HUES6 (cell line): ENCODE measurements at regions not wholly inside any gene's neighbourhood (a gene's known extent, or its start where the extent isn't known, plus 50 kb on each side); places are given as distances from the start of the nearest gene placed in this dataset.

Source experiments
- H3K27ac ChIP-seq: 2 replicates; pipeline ENCODE4 v1.7.0; 2013; ENCODE audit warnings: low read depth, mild to moderate bottlenecking, low read length, inconsistent platforms
- H3K27me3 ChIP-seq: 2 replicates; pipeline ENCODE4 v1.6.1; 2013; ENCODE audit warnings: low read length; ENCODE audit not compliant: control insufficient read depth, insufficient read depth
- H3K36me3 ChIP-seq: 2 replicates; pipeline ENCODE4 v1.6.1; 2013; ENCODE audit warnings: low read length; ENCODE audit not compliant: control insufficient read depth, insufficient read depth
- H3K4me1 ChIP-seq: 2 replicates; pipeline ENCODE4 v1.6.1; 2013; ENCODE audit warnings: low read length; ENCODE audit not compliant: control insufficient read depth, insufficient read depth
- H3K4me3 ChIP-seq: 2 replicates; pipeline ENCODE4 v1.5.1; 2013; ENCODE audit warnings: low read depth, low read length
- H3K9ac ChIP-seq: one replicate; pipeline ENCODE4 v1.6.1; 2013; ENCODE audit warnings: mild to moderate bottlenecking, low read length
- H3K9me3 ChIP-seq: 2 replicates; pipeline ENCODE4 v1.6.1; 2013; ENCODE audit warnings: low read depth, low read length; ENCODE audit not compliant: control insufficient read depth, insufficient read depth

GRCh38 chr2:133956434-133956935, 297.4 kb upstream of the MGAT5 start:
- no peaks in the 10 kb centered on the region for H3K4me1 ChIP-seq
- no peaks in the 10 kb centered on the region for H3K9me3 ChIP-seq
- H3K36me3 ChIP-seq, result no peaks in the 10 kb centered on the region
- H3K27ac ChIP-seq, result no peak overlapping the region
- no peaks in the 10 kb centered on the region for H3K27me3 ChIP-seq
- no peak overlapping the region for H3K9ac ChIP-seq
- H3K4me3 ChIP-seq, result no peak overlapping the region

- Histone ChIP-seq H3K4me3 (no peak overlapping the region), H3K9ac (no peak overlapping the region), H3K27me3 (no peaks in the 10 kb centered on the region), H3K27ac (no peak overlapping the region), H3K36me3 (no peaks in the 10 kb centered on the region), H3K9me3 (no peaks in the 10 kb centered on the region), H3K4me1 (no peaks in the 10 kb centered on the region)
These were observed 296.0 kb upstream of the MGAT5 start for GRCh38 chr2:133957724-133958480.

GRCh38 chr2:133959066-133959465, 294.8 kb upstream of the MGAT5 start:
- H3K27ac ChIP-seq, result no peak overlapping the region
- no peak overlapping the region for H3K4me3 ChIP-seq
- no peak overlapping the region for H3K9ac ChIP-seq
- H3K9me3 ChIP-seq, result no peaks in the 10 kb centered on the region
- no peaks in the 10 kb centered on the region for H3K36me3 ChIP-seq
- no peaks in the 10 kb centered on the region for H3K27me3 ChIP-seq
- no peaks in the 10 kb centered on the region for H3K4me1 ChIP-seq

- Histone ChIP-seq H3K27ac (no peak overlapping the region), H3K36me3 (no peaks in the 10 kb centered on the region), H3K27me3 (no peaks in the 10 kb centered on the region), H3K4me3 (no peak overlapping the region), H3K9ac (no peak overlapping the region), H3K4me1 (peaks cover 11% of the 10 kb centered on the region), H3K9me3 (no peaks in the 10 kb centered on the region)
These were observed 287.1 kb upstream of the MGAT5 start for GRCh38 chr2:133966720-133967304.

- Histone ChIP-seq H3K4me1 (peaks cover 11% of the 10 kb centered on the region), H3K9ac (no peak overlapping the region), H3K27me3 (no peaks in the 10 kb centered on the region), H3K36me3 (no peaks in the 10 kb centered on the region), H3K9me3 (no peaks in the 10 kb centered on the region), H3K27ac (no peak overlapping the region), H3K4me3 (no peak overlapping the region)
These were observed 286.5 kb upstream of the MGAT5 start for GRCh38 chr2:133967326-133967725.

GRCh38 chr2:133968446-133968845, 285.4 kb upstream of the MGAT5 start:
- no peaks in the 10 kb centered on the region for H3K27me3 ChIP-seq
- H3K36me3 ChIP-seq, result no peaks in the 10 kb centered on the region
- no peaks in the 10 kb centered on the region for H3K9me3 ChIP-seq
- H3K4me3 ChIP-seq, result no peak overlapping the region
- H3K4me1 ChIP-seq, result peaks cover 11% of the 10 kb centered on the region
- no peak overlapping the region for H3K9ac ChIP-seq
- H3K27ac ChIP-seq, result no peak overlapping the region

- H3K27ac ChIP-seq, result no peak overlapping the region
- no peaks in the 10 kb centered on the region for H3K9me3 ChIP-seq
- H3K9ac ChIP-seq, result no peak overlapping the region
- peaks cover 11% of the 10 kb centered on the region for H3K4me1 ChIP-seq
- no peak overlapping the region for H3K4me3 ChIP-seq
- H3K27me3 ChIP-seq, result no peaks in the 10 kb centered on the region
- H3K36me3 ChIP-seq, result no peaks in the 10 kb centered on the region
These were observed 283.2 kb upstream of the MGAT5 start for GRCh38 chr2:133970641-133971040.

GRCh38 chr2:133972297-133972696, 281.6 kb upstream of the MGAT5 start:
- no peaks in the 10 kb centered on the region; the same call in 1 of the 2 replicates for H3K27me3 ChIP-seq
- H3K4me1 ChIP-seq, result peaks cover 11% of the 10 kb centered on the region
- no peaks in the 10 kb centered on the region for H3K36me3 ChIP-seq
- H3K27ac ChIP-seq, result no peak overlapping the region
- no peak overlapping the region for H3K9ac ChIP-seq
- H3K9me3 ChIP-seq, result no peaks in the 10 kb centered on the region
- H3K4me3 ChIP-seq, result no peak overlapping the region

GRCh38 chr2:133972786-133973185, 281.1 kb upstream of the MGAT5 start:
- H3K27ac ChIP-seq, result no peak overlapping the region
- no peak overlapping the region for H3K4me3 ChIP-seq

GRCh38 chr2:133974353-133974752, 279.5 kb upstream of the MGAT5 start:
- H3K36me3 ChIP-seq, result no peaks in the 10 kb centered on the region
- no peak overlapping the region for H3K27ac ChIP-seq
- no peak overlapping the region for H3K9ac ChIP-seq
- H3K9me3 ChIP-seq, result no peaks in the 10 kb centered on the region
- peaks cover 11% of the 10 kb centered on the region for H3K4me1 ChIP-seq
- no peaks in the 10 kb centered on the region; the same call in 1 of the 2 replicates for H3K27me3 ChIP-seq
- H3K4me3 ChIP-seq, result no peak overlapping the region

More at GRCh38 chr2:133972786-133973185, 281.1 kb upstream of the MGAT5 start:
- H3K9ac ChIP-seq, result no peak overlapping the region
- peaks cover 11% of the 10 kb centered on the region for H3K4me1 ChIP-seq
- no peaks in the 10 kb centered on the region for H3K9me3 ChIP-seq
- H3K36me3 ChIP-seq, result no peaks in the 10 kb centered on the region
- H3K27me3 ChIP-seq, result no peaks in the 10 kb centered on the region; the same call in 1 of the 2 replicates

GRCh38 chr2:133975135-133975534, 278.7 kb upstream of the MGAT5 start:
- H3K27me3 ChIP-seq, result no peaks in the 10 kb centered on the region; the same call in 1 of the 2 replicates
- H3K27ac ChIP-seq, result no peak overlapping the region
- H3K36me3 ChIP-seq, result no peaks in the 10 kb centered on the region
- no peak overlapping the region for H3K4me3 ChIP-seq
- no peaks in the 10 kb centered on the region for H3K9me3 ChIP-seq
- peaks cover 11% of the 10 kb centered on the region for H3K4me1 ChIP-seq
- no peak overlapping the region for H3K9ac ChIP-seq
